ENCODE measurements at regions not wholly inside any gene's neighbourhood (a gene's known extent, or its start where the extent isn't known, plus 50 kb on each side); places are given as distances from the start of the nearest gene placed in this dataset.

DNA sequence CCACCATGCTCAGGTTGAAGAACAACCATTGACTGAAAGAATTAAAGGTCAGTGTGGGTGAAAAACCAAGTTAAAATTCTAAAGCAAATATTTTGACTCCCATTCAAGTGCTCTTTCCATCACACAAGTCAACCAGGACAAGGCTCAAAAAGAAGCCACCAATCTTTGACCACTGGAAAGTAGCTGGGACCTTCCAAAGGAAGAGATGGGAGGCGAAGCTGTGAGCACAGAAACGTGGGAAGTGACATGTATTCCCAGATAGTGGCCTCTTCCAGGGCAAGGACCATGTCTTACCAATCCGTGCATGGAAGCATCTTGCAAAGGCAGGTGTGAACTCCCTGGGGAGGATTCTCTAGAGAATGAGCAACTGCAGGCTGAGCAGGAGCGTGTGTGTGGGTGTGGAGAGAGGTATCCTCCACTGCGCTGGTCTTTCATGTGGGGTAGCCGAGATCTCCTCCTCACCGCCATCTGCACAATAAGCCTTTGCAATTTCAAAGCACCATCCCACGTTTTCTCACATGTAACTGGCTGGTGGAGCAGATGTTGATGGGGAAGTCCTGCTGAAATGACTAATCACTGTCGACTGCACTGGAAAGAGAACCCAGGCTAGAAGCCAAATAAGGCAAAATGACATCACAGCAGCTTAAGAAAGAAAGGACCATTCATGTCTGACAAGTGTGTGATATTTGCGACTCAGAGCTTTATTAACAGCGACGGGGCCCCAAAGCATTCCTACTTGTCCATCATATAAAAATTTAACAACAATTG, 189.4 kb upstream of the RREB1 start:
- peak; percentile 88 for DNase-seq (ENCODE audit: low read depth)

DNA sequence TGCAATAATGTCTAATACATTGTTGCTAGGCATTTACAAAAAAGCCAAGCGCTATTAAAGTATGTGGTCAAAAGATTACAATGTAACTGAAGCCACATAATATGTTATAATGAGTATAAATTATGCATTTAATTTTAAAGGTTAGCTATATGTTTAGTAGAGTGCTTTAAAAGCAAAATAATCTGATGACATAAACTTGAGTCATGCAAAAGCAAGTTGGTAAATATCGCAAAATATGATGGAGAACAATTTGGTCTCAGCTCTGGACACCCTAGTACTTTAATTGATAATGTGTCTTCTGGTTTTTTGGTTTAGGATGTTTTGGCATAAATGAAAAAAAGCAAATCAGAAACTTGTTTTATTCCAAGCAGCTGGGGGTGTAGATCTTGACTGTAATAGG, 188.6 kb upstream of the RREB1 start:
- no peak for DNase-seq (ENCODE audit: low read depth)

DNA sequence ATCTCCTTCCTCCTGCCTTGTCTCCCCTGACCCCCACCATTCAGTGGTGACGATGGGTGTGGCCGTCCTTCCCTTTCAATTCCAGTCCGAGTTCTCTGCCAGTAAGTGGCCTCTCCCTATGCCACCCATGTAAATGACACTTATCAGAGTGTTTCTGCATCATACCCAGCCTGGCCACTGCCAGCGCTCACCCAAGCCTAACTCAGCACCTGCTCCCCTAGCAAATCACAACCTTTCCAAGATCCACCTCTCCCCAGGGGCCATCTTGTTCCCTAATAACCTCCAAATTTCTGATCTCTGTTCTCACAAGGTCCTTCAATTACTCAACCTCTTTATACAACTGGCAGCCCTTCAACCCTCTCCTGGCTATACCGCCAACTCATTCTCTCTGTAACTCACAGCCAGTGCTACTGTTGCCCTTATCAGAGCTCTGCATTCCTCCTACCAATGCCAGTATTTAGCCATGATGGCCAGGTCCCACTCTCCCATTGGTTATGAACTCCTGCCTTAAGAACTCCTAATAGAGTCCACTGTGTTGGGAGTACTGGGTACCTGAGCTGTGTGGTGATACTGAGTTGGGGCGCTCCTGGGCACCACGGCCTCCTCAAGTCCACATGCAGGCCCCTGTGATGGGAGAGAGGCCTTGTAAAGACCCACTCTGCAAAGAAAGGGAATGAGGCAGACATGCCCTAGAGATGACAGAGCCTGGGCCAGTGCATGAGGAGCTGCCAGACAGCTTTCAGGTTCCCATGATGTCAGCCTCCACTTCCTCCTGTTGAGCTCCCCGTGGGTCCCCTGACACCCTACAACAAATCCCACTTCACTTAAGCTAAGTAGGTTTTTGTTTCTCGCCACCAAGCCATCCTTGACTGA, 187.4 kb upstream of the RREB1 start:
- no peak for DNase-seq (ENCODE audit: low read depth)

DNA sequence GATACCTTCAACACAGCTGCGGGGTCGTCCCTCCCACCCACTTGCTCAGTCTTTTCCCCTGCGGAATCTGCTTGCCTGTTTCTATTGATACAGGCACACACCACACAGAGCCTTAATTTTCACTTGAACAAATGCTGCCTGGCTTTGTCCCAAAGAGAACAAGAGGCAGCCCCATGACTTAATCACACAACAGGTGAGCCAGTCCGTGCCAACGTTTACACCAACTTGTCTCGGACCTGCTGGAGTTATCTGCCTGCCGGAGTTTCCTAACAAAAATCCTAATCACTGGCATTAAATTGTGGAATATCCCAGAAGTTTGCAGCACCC, 186.8 kb upstream of the RREB1 start:
- DNase-seq (ENCODE audit: low read depth): no peak

DNA sequence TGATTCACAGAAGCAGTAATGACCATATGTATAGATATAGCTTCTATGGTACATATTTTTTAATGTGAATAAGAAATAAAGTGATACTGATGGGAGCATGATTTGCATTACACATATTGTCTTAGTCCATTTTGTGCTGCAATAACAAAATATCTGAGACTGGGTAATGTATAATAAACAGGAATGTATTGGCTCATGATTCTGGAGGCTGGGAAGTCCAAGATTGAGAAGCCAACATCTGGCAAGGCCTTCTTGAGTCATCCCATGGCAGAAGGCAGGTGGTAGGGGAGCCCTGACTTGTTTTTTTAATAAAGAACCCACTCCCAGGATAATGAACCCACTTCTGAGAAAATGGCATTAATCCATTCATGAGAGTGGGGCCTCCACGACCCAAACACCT, 185.6 kb upstream of the RREB1 start:
- no peak for DNase-seq (ENCODE audit: low read depth)

- no peak for DNase-seq (ENCODE audit: low read depth)
Observed at GRCh38 chr6:6923605-6924004, 184.2 kb upstream of the RREB1 start.

DNA sequence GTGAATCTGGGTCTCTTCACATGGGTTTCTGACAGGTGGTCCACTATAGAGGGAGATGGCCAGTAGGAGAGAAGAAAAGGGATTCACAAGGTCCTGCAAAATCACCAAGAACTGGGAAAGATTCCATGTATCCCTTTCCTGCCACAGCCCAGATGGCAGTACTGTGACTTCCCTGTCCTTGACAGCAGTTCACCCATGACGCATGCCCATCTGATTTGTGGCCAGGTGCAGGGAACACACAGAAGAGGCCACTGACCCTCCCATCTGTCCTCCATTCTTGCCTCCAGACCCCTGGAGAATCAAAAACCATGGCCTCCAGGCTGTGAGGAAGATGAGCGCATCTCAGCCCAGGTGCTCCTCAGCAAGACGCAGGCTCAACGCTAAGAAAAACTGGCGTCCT, 183.1 kb upstream of the RREB1 start:
- DNase-seq (ENCODE audit: low read depth): no peak

GRCh38 chr6:6925391-6926164, 182.2 kb upstream of the RREB1 start:
- DNase-seq (ENCODE audit: low read depth): peak; percentile 56

DNA sequence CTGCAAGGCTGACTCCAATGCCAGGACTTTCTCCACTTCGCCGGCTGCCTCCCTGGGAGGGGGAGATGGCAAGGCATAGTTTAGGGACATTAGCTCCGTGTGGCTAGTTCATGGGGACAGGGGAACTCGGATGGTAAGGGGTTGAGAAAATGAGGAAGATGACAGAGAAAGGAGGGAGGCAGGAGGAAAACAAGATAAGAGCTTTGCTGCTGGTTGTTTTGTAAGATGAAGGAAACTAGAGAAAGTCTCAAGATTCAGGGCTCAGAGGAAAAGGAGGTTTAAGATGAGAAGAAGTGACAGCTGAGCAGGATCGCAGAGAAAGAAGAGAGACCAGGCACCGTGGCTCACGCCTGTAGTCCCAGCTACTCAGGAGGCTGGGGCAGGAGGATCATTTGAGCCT, 180.9 kb upstream of the RREB1 start:
- DNase-seq (ENCODE audit: low read depth): no peak

- no peak for DNase-seq (ENCODE audit: low read depth)
Observed at GRCh38 chr6:6927521-6928361, 180.0 kb upstream of the RREB1 start.

- no peak for DNase-seq (ENCODE audit: low read depth)
Observed at GRCh38 chr6:6930223-6930880, 177.4 kb upstream of the RREB1 start.

DNA sequence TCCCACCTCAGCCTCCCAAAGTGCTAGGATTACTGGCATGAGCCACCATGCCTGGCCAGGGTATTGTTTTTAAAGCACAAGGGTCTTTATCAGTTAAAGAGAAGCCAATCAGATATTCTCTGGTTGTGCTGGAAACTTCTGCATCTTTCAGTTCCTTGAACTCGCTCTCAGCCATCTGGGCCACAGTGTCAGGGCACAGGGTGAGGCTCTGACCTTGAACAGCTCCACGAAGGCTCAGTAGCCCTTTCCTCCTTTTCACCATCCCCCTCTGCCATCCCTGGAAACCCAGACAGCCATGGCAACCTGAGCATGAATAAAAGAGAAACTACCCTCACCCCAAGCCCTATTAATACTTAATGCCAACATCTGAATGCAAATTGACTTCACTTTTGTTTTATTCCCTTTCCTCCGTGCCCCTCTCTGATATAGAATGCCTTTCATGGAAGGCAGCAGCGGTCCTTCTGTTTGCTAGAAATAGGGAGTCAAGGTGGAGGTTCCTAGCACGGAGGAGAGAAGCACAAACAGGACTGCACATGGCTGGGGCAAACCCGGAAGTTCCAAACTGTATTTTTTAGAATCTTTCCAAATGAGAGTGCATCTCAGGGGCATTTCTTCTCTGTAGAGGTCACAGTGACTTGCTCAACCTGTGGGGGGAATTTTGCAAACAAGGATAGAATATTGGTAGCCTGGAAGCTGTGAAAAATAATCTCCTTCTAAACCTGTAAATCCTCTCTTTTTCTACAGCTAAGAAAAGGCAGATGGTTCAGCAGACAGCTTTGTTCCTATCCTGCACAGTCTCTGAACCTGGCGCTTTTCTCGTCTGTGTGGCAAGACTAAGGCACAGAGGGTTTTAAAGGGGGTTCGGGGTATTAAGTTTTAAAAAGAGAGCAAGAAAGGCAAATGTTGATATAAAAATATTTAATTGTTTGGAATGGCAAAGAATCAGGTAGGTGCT, 176.4 kb upstream of the RREB1 start:
- DNase-seq (ENCODE audit: low read depth): no peak

- no peak for DNase-seq (ENCODE audit: low read depth)
Observed at GRCh38 chr6:6932341-6932740, 175.4 kb upstream of the RREB1 start.

DNA sequence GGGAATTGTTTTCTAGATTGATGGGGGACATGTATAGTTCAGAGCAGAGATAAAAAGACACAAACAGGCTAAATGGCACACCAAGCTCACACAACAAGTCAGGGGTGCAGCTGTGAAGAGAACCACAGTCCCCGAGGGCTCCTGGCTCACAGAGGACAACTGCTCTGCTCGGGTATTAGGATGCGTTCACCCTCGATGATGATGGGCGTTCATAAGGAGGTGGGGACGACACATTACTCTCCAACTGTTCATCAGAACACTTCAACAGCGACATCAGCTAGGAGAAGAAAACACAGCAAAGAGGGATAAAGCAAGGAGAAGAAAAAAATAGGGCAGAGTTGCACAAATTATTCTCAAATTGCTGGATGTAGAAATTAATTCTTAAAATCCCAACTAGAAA, 174.8 kb upstream of the RREB1 start:
- DNase-seq (ENCODE audit: low read depth): no peak

GRCh38 chr6:6940031-6941025, 167.4 kb upstream of the RREB1 start:
- no peak for DNase-seq (ENCODE audit: low read depth)

DNA sequence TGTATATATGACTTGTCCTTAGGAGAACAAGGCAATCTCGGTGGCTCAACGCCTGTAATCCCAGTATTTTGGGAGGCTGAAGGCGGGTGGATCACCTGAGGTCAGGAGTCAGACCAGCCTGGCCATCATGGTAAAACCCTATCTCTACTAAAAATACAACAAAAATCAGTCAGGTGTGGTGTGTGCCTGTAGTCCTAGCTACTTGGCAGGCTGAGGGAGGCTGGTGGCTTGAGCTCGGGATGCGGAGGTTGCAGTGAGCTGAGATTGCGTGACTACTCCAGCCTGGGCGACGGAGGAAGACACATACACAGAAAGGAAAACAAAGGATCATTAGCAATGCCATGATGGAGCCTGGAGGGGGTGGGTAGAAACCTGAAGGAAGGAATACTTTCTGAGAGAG, 166.6 kb upstream of the RREB1 start:
- DNase-seq (ENCODE audit: low read depth): no peak

GRCh38 chr6:6942091-6942490, 165.7 kb upstream of the RREB1 start:
- DNase-seq (ENCODE audit: low read depth): no peak

GRCh38 chr6:6942831-6943230, 164.9 kb upstream of the RREB1 start:
- DNase-seq (ENCODE audit: low read depth): no peak

- DNase-seq (ENCODE audit: low read depth): no peak
Observed at GRCh38 chr6:6943421-6943820, 164.3 kb upstream of the RREB1 start.
